ENCODE measurements at regions not wholly inside any gene's neighbourhood (a gene's known extent, or its start where the extent isn't known, plus 50 kb on each side); places are given as distances from the start of the nearest gene placed in this dataset.
"Not testable (repeated sequence)": the region's sequence is repeated elsewhere in the genome, so short reads cannot be mapped to it uniquely, and the experiment has no call there.

DNA sequence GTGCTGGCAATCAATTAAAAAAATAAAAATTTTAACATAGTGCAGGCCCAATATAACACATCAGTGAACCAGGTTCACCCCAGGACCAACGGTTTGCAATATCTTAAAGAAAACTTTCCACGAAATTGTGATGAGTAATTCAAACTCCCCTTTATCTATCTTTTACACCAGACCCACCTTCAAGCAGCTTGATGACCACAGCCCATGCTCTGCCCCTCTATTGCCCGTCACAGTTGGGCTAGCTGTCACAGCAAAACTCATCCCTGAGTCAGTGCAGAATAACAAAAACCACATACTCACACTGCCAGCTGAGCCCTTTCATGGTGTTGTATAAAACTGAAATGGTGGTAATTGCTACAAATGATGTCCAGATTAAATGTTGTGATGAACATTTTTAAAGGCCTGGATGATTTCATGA, 112.5 kb upstream of the CREB1 start:
- no peak for DNase-seq

DNA sequence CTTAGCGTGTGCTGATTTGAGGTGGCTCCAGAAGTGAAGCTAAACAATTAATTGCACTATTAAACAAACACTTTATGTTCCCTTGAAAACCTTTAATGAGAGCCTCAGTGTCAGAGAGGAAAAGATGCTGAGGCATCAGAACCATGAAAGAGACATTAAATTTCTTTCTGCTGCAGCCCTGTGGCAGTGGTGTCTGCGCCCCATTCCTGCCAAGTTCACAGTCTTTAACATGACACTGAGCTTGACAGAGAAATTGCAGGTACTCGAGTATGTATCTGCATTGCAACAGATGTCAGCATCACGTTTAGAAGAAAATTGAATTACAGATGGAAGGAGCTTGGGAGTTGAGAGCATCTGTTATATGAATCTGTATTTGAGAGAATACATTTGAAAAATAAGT, 111.3 kb upstream of the CREB1 start:
- no peak for DNase-seq

DNA sequence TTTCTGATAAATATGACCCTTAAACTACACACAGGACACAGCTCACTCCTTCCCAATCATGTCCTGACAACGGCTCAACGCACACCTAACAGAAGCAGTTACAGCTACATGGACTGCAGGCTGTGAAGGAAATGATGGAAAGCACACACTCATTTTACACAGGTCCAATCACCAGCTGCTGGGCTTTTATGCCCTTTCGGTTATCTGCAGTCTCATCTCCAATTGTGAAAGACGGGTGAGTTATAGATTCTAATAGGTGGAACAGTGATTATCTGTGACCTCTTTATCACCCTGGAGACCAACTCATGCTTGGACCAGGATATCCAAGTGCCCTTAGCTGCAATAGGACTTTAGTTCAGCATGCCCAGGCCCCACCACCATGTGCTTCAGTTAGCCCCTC, 110.4 kb upstream of the CREB1 start:
- no peak for DNase-seq

DNA sequence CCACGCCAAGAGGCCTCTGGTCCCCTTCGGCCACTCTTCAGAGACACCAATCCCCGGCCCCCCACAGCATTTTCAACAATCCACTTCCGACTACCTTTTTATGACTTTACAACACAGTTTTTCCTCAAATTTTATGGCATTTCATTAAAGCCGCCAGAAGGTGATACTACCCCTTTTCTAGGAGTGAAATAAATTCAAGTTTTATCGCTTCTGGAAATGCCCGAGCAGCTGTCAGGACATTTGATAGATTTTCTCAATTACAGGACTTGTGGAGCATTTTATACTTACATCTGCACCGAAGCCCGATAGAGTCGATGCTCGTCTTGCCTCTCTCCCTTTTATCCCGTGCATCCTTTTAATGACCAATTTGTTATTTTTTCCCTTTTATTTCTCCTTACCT, 108.1 kb upstream of the CREB1 start:
- no peak for DNase-seq

DNA sequence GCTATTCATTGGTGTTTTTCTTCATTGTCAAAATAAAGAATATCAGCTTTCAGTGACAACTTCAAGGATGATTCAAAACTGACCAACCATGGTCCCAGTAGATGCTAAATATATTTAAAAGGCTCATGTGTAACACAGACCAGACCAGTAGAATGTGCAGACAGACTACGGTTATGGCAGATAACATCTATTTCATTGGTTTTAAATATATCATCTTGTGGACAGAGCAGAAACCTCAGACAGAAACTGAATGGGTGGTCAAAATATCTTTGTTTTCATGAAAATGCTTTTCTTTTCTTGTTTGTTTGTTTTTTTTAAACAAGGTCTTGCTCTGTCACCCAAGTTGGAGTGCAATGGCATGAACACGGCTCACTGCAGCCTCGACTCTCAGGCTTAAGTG, 107.4 kb upstream of the CREB1 start:
- DNase-seq: no peak

DNA sequence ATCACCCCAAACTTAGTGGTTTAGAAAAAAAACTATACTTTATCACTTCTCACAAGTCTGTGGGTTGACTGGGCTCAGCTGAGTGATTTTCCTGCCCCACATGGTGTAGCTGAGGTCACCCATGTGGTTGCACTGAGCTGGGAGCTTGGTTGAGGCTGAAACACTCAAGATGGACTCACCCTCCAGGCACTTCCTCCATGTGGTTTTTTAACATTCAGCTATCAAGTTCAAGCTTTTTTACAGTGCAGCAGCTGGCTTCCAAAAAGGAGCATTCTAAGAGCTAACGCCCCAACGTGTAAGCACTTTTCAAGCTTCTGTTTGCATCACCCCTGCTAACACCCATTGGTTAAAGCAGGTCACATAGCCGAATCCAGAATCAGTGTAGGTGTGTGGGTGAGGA, 105.9 kb upstream of the CREB1 start:
- peak; percentile 43 for DNase-seq

DNA sequence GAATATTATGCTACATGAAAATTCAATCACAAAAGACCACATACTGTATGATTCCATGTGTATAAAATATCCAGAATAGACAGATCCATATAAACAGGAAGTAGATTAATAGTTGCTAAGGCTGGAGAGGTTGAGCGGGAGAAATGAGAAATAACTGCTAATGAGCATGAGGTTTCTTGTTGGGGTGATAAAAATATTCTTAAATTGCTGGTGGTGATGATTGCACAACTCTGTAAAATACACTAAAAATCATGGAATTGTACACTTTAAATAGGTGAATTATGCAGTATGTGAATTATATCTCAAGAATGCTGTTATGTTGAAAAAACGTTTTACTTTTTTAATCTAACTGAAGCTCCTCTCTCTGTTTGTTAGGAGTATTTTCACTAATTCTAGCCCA, 101.8 kb upstream of the CREB1 start:
- DNase-seq: no peak

DNA sequence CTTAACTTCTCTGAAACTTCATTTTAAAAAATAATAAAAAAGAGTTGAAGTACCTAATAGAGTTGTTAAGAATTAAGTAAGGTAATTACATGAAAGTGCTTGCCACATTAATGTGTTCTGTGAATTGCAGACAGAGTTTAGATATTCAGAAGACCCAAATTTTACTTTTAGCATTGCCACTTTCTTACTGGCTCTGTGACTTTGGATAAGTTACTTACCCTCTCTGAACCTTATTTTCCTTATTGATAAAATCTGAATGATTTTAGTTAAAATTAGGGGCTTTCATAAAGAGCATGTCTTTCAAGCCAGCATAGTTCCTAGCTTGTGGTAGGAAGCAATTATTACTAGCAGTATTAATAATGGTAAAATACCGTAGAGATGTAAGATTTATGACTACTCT, 101.2 kb upstream of the CREB1 start:
- no peak for DNase-seq

DNA sequence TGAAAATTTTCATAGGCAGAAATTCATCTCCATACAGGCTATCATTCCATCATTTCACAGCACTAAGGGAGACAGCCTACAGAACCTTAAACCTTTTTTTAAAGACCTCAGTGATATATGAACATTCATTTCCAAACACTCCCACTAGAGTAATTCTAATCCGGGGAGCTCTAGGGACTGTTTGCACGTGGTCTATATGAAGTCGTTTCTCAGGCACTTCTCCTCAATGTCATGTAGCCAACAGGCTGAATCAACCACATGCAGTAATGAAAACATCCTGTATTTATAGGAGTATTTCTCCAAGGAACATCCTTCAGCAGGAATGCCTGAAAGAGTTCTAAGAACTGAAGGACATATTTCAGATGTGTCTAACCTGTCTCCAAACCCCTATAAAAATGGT, 97.3 kb upstream of the CREB1 start:
- no peak for DNase-seq

DNA sequence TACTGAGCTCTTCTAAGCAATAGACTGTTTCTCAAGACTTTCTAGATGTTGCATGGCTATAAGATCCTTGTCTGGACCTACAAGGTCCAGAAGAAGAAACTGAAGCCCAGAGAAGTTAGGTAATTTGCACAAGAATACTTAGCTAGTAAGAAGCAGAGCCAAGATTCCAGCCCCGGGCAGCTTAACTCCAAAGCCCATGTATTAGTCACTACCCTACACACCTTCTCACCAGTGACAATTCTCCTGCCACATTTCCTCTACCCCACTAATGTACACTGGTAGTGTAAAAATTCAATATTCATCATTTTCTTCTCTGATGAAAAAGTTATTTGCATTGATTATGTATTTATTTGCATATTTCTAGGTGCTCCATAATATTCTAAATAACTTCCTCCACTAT, 95.5 kb upstream of the CREB1 start:
- no peak for DNase-seq

DNA sequence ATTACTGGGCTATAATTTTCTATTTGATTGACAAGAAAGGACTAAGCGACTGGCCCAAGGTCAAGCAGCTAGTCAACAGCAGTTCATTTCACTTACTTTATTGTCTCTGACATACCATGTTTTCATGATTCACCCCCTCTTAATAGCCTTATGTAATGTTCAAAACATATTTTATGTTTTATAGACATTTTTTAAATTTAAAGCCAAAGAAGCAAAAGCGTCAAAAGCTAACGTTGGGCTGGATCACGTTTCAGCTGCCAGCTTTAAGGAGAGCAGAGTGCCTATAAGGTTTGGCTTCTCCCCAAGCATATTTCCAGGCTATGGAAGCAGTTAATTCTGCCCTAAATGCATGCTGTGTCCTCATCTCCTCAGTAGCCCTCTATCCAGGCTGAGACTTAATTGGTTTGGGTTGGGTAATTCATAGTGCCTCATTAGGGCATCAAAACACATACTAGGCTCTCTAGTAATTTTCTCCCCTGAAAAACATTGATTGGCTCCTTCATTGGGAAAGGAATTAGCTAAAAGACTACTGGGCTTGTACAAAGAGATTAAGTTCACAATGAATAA, 94.8 kb upstream of the CREB1 start:
- no peak for DNase-seq

DNA sequence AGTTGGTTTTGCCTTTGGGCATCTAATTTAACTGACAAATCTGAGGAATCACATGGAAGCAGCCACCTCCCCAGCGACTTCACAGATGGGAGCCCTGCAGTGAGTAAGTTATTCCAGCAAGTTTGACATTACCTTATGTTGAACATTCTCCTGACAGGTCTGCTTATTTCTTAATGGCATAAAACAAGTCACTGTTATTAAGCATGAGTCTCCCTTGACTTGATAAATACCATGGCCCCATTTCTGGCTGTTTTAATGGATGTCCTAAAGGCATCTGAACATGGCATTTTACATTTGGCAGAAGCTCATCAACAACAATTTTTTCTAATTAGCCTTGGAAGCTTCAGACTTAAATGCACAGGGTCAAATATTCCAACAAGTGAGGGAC, 92.6 kb upstream of the CREB1 start:
- no peak for DNase-seq

DNA sequence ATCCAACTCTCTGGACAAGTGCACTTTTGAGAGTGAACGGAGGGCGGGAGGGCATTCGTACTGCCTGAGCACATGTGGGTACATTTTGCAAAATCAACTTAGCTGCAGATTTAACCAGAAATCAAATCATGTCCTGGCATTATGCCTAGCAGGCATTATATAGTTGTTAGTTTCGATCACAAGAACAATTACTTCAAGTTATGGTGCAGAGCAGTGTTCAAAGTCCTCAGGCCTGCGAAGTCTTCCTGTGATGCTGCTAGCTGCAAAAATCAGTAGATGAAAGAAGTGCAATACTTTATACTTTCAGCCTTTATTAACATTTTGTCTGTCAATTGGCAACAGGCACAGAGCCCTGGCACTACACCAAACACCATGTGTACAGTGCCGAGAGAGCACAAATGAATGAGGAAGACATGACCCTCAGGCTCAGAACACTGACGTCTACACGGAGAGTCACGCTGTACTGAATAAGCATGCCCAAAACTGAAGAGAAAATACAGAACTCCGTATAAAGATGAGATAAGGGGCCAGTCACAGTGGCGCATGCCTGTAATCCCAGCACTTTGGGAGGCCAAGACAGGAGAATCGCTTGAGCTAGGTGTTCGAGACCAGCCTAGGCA, 92.1 kb upstream of the CREB1 start:
- no peak for DNase-seq

DNA sequence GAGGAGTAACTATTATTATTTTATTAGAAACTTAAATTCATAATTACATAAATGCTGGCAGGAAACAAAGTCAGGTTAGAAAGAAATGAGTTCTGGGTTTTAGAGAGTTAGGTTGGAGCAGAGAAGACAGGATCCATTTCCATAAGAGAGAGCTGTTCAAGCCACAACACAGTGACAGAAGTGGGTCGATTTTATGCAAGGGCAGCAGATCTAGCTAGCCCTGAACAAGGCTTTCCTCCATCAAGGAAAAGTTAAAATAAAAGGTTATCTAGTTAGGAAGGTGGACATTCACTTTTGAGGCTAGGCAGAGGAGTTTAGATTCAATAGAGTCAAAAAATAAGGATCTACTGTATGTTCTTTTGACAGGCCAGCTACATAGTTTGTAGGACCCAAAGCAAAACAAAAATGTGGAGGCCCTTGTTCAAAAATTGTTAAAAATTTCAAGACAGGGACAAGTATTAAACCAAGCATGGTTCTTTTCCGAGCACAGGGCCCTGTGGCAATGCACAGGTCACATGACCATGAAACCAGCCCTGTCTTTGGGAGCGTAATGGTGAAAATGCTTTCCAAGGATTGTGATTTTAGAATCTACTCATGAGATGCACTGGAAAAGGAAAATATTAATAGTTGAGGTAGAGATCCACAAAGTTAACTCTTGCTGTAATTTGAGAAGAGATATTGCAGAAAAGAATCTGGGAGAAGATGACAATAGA, 91.2 kb upstream of the CREB1 start:
- no peak for DNase-seq

DNA sequence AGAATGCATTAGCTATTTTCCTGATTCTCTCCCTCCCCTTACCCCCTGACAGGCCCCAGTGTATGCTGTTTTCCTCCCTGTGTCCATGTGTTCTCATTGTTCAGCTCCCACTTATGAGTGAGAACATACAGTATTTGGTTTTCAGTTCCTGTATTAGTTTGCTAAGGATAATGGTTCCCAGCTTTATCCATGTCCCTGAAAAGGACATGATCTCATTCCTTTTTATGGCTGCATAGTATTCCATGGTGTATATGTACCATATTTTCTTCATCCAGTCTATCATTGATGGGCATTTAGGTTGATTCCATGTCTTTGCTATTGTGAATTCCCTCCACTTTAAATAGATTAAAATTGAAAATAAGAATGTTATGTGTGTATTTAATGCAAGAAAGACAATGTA, 89.9 kb upstream of the CREB1 start:
- DNase-seq: not testable (repeated sequence)

DNA sequence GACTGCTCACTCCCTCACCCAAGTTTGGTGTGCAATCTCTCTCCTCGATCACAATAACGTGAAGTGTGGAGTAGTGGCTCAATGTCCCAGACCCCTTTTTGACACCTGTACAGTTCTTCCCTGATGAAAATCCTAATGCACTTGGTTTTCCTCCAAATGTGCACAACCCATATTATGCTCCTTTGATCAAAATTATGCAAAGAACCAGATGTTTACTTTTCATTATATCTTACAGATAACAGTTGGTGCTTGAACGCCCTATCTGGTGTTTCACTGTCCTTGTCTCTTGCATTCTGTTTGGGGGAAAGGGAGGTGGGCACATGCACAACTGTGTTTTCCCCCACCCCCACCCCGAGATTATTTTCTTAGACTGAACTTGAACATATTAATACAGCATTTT, 85.0 kb upstream of the CREB1 start:
- no peak for DNase-seq

DNA sequence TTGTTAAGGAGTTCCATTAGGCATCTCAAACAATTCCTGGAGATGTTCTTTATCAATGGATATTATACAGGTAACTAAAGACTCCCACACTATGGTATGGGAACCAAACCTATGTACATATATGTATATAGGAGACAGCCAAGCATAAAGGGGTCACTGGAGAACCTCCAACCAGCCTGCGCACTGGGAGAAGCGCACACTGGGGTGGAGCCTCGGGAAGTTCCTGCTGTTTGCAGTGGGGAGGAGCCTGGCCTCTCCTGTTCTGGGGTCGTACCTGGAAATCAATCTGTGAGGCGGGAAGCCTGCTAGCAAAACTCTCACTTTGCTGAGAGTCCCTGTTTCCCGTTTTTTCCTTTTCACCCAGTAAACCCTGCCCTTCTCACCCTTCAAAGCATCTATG, 83.1 kb upstream of the CREB1 start:
- no peak for DNase-seq

DNA sequence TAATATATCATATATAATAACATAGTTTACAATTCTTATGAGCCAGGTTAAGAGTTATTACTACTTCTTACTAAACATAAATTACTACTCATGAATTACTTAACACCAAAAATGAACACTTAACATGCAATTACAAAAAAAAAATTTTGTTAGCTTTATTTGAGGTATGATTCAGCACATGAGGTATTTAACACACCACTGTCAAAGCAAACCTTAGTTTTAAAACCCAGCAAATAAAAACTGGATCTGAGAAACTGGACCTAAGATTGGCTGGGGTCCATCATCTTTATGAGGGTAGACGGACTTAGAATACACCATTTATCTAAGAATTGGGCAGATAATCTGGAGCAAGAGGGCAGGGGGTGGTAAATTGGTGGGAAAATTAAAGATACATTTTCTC, 81.8 kb upstream of the CREB1 start:
- DNase-seq: no peak

DNA sequence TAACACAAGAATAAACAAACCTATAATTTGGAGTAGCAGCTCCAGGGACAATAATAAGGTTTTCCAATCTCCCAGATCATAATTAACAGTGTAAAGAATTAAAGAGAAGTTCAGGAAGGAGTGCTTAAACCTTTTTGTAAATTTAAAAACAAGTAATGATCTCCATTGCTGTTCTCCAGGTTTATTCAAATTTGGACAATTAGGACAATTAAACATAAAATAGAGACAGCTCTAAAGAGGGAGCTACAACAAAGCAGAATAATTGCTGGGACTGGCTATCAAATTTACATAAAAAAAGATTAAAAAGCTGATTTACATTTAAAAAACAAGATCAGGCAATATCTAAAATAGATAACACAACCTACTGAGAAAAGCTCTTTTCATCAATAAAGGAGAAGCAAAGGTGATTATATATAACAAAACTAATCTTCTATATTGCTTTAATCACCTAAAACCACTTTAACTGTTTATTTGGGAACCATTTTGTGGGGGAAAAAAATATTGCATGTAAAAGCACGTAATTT, 80.1 kb upstream of the CREB1 start:
- no peak for DNase-seq

DNA sequence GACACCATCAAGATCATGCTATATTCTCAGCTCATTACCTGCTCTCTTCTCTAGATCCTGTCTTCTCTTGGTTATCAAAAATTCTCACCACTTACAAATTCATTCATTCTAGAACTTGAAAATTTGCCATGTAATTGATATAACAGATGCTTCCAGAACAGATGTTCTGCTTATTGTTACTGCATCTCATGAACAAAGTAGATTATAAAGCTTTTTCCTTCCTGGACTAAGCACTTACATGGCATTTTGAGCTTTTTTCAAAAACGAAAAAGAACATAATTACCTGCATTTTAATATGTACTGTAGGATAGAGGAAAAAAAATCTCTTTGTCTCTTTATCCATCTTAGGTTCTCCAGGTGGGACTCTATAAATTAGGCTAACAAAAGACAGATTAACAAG, 79.6 kb upstream of the CREB1 start:
- DNase-seq: no peak

DNA sequence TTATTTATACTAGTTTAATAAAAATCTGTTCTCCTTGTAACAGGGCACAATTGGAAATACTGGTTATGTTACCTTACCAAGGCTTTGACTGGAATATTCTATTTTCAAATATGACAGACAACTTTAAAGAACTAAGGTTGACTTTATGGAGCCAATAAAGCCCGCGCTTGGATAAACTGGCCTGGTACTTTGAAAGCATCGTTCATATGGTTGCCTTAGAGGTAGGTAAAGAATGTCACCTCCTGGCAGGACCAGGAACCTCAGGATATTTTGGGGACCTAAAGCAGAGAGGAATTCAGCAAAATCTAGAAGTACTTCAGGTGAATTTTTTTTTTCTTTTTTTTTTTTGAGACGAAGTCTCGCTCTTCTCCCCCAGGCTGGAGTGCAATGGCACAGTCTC, 71.2 kb upstream of the CREB1 start:
- DNase-seq: no peak

DNA sequence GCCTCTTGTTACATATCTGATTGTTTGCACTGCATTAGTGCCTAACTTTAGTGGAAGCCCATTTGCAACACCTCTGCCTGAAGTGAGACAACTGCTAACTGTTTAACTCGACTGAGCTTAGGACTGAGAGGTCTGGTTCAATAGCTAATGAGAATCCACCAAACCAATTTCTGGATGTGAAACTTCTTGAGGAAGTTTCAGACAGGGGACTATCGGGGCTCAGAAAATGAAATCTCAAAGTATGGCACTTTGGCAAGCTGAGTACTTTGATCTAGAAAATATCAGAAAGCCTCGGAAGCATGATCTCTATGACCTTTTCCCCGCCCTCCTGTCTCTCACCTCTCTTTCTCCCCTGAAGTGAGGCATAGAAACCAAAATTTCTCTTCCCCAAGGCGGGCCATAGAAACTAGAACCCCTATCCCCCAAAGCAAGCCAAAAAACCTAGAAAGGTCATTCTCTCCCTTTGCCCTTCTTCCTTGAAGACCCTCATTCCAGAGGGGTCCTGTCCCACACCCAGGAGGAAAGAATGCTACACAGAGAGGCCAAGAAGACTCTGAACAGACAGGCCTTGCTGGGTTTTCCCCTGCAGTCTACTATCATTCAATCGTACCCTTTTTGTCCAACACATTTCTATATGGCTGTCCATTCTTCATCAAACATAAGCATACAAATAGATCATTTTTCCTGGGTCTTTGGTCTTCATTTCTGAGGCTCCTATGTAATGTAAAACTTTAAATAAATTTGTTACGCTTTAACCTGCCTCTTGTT, 69.6 kb upstream of the CREB1 start:
- no peak for DNase-seq

DNA sequence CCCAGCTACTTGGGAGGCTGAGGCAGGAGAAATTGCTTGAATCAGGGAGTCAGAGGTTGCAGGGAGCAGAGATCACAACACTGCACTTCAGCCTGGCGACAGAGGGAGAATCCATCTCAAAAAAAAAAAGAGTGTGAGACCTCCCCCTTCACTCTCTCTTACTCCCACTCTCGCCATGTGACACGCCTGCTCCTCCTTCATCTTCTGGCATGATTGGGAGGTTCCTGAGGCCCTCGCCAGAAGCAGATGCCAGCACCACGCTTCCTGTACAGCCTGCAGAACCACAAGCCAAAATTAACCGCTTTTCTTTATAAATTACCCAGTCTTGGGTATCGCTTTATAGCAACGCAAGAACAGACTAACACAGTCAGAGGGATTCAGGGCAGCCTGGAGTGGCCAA, 66.3 kb upstream of the CREB1 start:
- DNase-seq: no peak

DNA sequence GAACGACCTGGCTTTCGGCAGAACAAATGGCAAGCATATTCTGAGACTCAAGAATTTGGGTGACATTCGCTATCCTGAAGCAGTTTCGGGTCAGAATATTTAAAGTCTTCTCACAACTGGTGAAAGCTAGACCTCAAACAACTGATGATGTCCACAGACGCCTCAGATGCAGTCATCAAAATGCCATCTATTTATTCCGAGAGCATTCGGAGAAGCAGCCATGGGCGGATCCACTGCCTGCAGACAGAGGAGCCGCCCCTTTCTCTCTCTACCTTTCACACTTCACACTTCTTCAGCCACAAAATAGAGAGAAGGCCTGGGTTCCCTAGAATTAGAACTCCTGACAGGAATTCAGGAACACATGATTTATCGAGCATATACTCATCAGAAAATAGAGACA, 65.8 kb upstream of the CREB1 start:
- no peak for DNase-seq
